Pancreas (tissue), 10 donors: ENCODE measurements at regions not wholly inside any gene's neighbourhood (a gene's known extent, or its start where the extent isn't known, plus 50 kb on each side); places are given as distances from the start of the nearest gene placed in this dataset.
"Not testable (repeated sequence)": the region's sequence is repeated elsewhere in the genome, so short reads cannot be mapped to it uniquely, and the experiment has no call there.

ENCODE experiments used
- ATAC-seq, 4 donors: fragments of 200-7000 bp; cut with Tn5 transposase; one replicate each; pipeline versions ENCODE4 v1.8.0 to v1.9.1; 2020; ENCODE audit warnings: mild to moderate bottlenecking in 4 of 4, moderate library complexity in 4 of 4
- DNase-seq, 6 donors: peaks; one replicate each; pipeline ENCODE4 v3.0.0-alpha.2; 2020
- FAIRE-seq: peaks from 2 replicates; lab custom pipeline; 2012; peaks lifted over from hg19 to GRCh38; lab: Jason Lieb, UNC
- H3K27ac ChIP-seq, 4 donors: fragments of 200-600 bp; sonication (generic); 1 replicate in 3 of 4; 2 replicates in 1 of 4; pipeline versions ENCODE4 v1.5.0 to v1.8.0; 2020
- H3K27me3 ChIP-seq, 4 donors: fragments of 200-600 bp; one replicate each; pipeline ENCODE4 v1.8.0; 2021
- H3K36me3 ChIP-seq, 3 donors: fragments of 200-600 bp; sonication (generic) in 1 of 3; one replicate each; pipeline versions ENCODE4 v1.5.0 to v1.8.0; 2020 to 2021
- H3K4me1 ChIP-seq, 3 donors: fragments of 200-600 bp; one replicate each; pipeline ENCODE4 v1.8.0; 2021
- H3K4me3 ChIP-seq, 4 donors: fragments of 200-600 bp; sonication (generic) in 2 of 4; one replicate each; pipeline versions ENCODE4 v1.5.0 to v1.8.0; 2020 to 2021
- H3K9me3 ChIP-seq, 4 donors: fragments of 200-600 bp; one replicate each; pipeline ENCODE4 v1.8.0; 2021
- WGBS, 2 donors: extraction: QIAGEN DNeasy Blood & Tissue Kit; methylation state at CpG; one replicate each; pipeline ENCODE4 v1.1.7; 2013; 5-methylcytosine and 5-hydroxymethylcytosine counted together
- intact Hi-C, 3 donors: fragments of 100-400 bp; cut with DNase I; formaldehyde crosslinking; loops; one replicate each; pipeline versions ENCODE4 v1.11.1 to v1.14.2; 2022
- TF ChIP-seq, protein P1 (sequence below), 4 donors: fragments of 200-600 bp; sonication (generic) in 3 of 4; IDR thresholded peaks; one replicate each; pipeline versions ENCODE4 v1.5.0 to v1.8.0; 2021; ENCODE audit warnings: antibody characterized with exemption in 4 of 4
- donor health status: healthy with polysubstance abuse.
- donor health status: DM: no; HTN: no; CAD: no; lungs with moderate emphysema.
- donor health status: DM: no; HTN: no; CAD: no.
- donor health status: control.
- donor health status: control.
- donor health status: Bipolar disorder and iron deficiency.
- donor health status: DM: yes; HTN: yes; CAD: no.
- donor health status: DM: no; HTN: no; CAD: no.
- donor health status: DM: no; HTN: no; CAD: no.
- donor health status: DM: yes; HTN: yes; CAD: no.

DNA sequence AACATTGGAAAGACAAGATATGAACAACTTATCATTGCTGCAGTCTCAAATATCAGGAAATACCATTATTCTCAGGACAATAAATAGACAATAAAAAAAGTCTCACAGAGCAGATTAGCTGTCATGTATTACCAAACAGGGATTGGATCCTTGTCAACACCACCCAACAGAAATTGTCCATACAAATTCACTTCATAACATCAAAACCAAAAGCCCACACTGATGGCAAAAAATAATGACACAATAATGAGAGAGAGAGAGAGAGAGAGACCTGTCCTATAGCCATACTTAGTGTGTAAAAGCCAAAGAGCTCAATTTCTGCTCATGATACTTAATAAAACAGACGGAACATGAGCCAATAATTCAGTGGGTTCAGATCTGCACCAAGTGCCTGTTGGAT, 96.5 kb downstream of the PPIAL4G start:
- TF ChIP-seq, protein P1, sequence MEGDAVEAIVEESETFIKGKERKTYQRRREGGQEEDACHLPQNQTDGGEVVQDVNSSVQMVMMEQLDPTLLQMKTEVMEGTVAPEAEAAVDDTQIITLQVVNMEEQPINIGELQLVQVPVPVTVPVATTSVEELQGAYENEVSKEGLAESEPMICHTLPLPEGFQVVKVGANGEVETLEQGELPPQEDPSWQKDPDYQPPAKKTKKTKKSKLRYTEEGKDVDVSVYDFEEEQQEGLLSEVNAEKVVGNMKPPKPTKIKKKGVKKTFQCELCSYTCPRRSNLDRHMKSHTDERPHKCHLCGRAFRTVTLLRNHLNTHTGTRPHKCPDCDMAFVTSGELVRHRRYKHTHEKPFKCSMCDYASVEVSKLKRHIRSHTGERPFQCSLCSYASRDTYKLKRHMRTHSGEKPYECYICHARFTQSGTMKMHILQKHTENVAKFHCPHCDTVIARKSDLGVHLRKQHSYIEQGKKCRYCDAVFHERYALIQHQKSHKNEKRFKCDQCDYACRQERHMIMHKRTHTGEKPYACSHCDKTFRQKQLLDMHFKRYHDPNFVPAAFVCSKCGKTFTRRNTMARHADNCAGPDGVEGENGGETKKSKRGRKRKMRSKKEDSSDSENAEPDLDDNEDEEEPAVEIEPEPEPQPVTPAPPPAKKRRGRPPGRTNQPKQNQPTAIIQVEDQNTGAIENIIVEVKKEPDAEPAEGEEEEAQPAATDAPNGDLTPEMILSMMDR (IDR thresholded peaks at IDR 0.05) = no peak
- ATAC-seq (no peak), DNase-seq (no peak), FAIRE-seq (no peak)
- Histone ChIP-seq H3K9me3 (no peaks in the 10 kb centered on the region), H3K27ac (no peak overlapping the region), H3K4me3 (no peak overlapping the region), H3K4me1 (peaks cover 0 to 4% (median 0%) of the 10 kb centered on the region in 3 donors), H3K27me3 (no peaks in the 10 kb centered on the region), H3K36me3 (no peaks in the 10 kb centered on the region)
- WGBS, 2 donors = 88 to 98% methylated on average over 1 of the region's 1 CpG
- intact Hi-C loops = loop anchor here in 1 of 3 donors (10.0 kb wide), 1 partner anchor 138 kb away; no protein-coding TSS in a partner anchor

DNA sequence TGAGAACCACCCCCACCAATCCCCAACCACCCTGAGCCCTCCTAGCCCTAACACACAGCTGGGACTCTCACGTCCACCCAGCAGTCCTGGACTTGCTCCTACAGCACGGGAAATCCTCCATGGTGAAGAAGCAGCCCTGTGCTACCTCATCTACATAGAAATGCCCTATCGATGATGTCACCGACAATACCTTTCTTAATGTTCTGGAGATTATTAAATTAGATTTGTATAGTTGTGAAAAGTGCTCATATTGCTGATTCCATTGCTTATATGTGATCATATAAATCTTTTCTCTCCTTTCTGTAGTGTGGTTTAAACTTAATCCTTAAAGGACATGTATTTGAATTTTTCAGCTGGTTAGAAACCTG, 97.1 kb downstream of the PPIAL4G start:
- not testable (repeated sequence) for H3K4me1 ChIP-seq, H3K4me3 ChIP-seq, H3K27me3 ChIP-seq, H3K9me3 ChIP-seq, DNase-seq, FAIRE-seq, H3K36me3 ChIP-seq, ATAC-seq, H3K27ac ChIP-seq
- intact Hi-C loops = loop anchor here in 1 of 3 donors (10.0 kb wide), 1 partner anchor 139 kb away; no protein-coding TSS in a partner anchor
- 93 to 95% methylated on average over 4 of the region's 4 CpGs for WGBS, 2 donors

DNA sequence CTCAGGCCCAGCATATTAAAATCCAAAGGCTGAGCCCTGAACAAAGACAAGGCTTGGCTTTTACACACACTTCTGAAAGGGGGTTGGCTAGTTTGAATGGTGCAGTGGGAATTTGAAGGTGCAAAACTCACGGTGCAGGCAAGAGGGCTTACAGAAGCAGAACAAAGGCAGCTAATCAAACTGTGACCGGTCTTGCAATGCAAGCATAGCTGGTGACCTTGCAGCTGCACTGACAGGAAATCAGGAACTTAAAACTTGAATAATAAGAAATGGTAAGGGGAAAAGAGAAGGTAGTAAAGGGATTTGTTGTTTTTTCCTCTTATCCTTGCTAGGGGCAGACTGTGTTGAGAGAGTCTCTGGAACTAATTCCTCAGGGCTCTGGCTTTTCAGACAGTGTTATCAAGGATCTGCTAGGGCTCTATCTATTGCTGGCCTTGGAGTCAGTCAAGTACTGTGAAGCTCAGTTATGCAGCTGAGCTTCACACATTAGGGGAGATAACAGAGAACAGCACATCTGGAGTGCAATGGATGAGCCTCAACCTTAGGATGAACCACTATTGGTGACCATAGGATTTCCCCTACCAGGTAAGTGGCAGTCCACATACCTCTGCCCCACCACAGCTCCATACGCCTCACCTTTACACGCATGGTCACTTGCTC, 97.6 kb downstream of the PPIAL4G start:
- intact Hi-C loops = loop anchor here in 1 of 3 donors (10.0 kb wide), 1 partner anchor 139 kb away; no protein-coding TSS in a partner anchor
- Histone ChIP-seq H3K4me1 (peaks cover 0 to 4% (median 0%) of the 10 kb centered on the region in 3 donors), H3K27ac (no peak overlapping the region), H3K4me3 (no peak overlapping the region), H3K36me3 (no peaks in the 10 kb centered on the region), H3K27me3 (no peaks in the 10 kb centered on the region), H3K9me3 (no peaks in the 10 kb centered on the region)
- ATAC-seq (no peak), DNase-seq (no peak), FAIRE-seq (no peak)
- TF ChIP-seq, protein P1 (IDR thresholded peaks at IDR 0.05) = no peak
- 61 to 68% methylated on average over 4 of the region's 4 CpGs for WGBS, 2 donors

DNA sequence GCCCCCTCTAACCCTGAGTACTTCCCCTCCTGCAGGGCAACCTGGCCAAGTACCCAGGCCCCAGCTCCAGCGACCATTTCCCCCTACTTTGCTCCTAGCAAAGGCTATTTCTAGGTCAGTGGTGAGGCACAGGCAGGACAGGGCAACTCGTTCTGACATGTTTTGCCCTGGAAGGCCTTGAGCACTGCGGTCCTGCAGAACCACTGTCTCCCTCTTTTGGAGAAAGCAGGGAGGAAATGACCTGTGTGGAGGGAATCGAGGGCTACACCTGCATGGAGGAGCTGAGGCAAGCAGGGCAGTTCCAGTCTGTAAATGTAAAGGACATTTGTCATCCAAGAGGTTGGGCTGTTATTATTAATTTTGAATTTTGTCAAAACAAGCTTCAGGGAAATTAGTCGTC, 99.1 kb downstream of the PPIAL4G start:
- Histone ChIP-seq H3K27ac (no peak overlapping the region), H3K36me3 (no peaks in the 10 kb centered on the region), H3K4me1 (no peaks in the 10 kb centered on the region), H3K4me3 (no peak overlapping the region), H3K27me3 (no peaks in the 10 kb centered on the region), H3K9me3 (no peaks in the 10 kb centered on the region)
- ATAC-seq (no peak), FAIRE-seq (no peak), DNase-seq (no peak)
- TF ChIP-seq, protein P1 (IDR thresholded peaks at IDR 0.05) = no peak
- 71 to 76% methylated on average over 5 of the region's 5 CpGs for WGBS, 2 donors
- intact Hi-C loops = loop anchor here in 1 of 3 donors (10.0 kb wide), 1 partner anchor 141 kb away; no protein-coding TSS in a partner anchor

DNA sequence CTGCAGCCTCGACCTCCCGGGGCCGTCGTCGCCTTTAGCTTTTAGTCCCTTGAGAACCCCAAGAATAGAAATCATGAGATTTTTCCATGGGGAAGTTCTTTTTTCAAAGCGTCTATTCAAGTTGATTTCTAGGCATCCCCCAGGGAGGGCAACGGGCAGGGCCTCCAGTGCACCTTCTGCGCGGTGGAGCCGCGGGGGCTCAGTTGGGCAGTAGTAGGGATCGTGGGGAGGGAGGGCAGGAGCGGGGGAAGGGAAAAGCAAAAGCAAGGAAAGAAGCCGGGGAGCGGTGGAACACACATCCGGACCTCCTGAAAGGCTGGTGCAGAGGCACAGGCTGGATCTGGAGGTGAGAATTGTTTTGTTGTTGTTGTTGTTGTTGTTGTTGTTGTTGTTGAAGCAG, 103.4 kb downstream of the PPIAL4G start:
- TF ChIP-seq, protein P1 (IDR thresholded peaks at IDR 0.05) = no peak
- FAIRE-seq (no peak), ATAC-seq (no peak), DNase-seq (no peak)
- WGBS, 2 donors = 50 to 52% methylated on average over 16 of the region's 16 CpGs
- H3K4me1 ChIP-seq = no peaks in the 10 kb centered on the region
- no peak overlapping the region for H3K27ac ChIP-seq
- intact Hi-C loops = loop anchor here in 1 of 3 donors (10.0 kb wide), 1 partner anchor 145 kb away; no protein-coding TSS in a partner anchor
- no peaks in the 10 kb centered on the region for H3K36me3 ChIP-seq
- no peaks in the 10 kb centered on the region for H3K27me3 ChIP-seq
- H3K9me3 ChIP-seq = no peaks in the 10 kb centered on the region
- no peak overlapping the region for H3K4me3 ChIP-seq
